KMS-11 (cell line): ENCODE measurements at regions not wholly inside any gene's neighbourhood (a gene's known extent, or its start where the extent isn't known, plus 50 kb on each side); places are given as distances from the start of the nearest gene placed in this dataset.

Experiments
- H2AFZ ChIP-seq: fragments of 200-600 bp; sonication (generic); 2 replicates; pipeline ENCODE4 v1.6.1; 2016; ENCODE audit warnings: antibody characterized with exemption, mixed run types, low read depth
- H3K27ac ChIP-seq: fragments of 200-600 bp; sonication (generic); 2 replicates; pipeline ENCODE4 v1.6.1; 2016; ENCODE audit warnings: mild to moderate bottlenecking, mixed run types
- H3K27me3 ChIP-seq: fragments of 200-600 bp; sonication (generic); 2 replicates; pipeline ENCODE4 v1.6.1; 2017; ENCODE audit warnings: mild to moderate bottlenecking, low read depth, mixed run types, moderate library complexity; ENCODE audit not compliant: insufficient read depth
- H3K36me3 ChIP-seq: fragments of 200-600 bp; sonication (generic); 2 replicates; pipeline ENCODE4 v1.6.1; 2017; ENCODE audit warnings: mild to moderate bottlenecking, mixed run types; ENCODE audit not compliant: insufficient read depth
- H3K4me1 ChIP-seq: fragments of 200-600 bp; sonication (generic); 2 replicates; pipeline ENCODE4 v1.6.1; 2016; ENCODE audit warnings: mild to moderate bottlenecking, low read depth, mixed run types; ENCODE audit not compliant: poor library complexity, severe bottlenecking
- H3K4me2 ChIP-seq: fragments of 200-600 bp; sonication (generic); 2 replicates; pipeline ENCODE4 v1.7.0; 2016; ENCODE audit warnings: mild to moderate bottlenecking, mixed run types
- H3K4me3 ChIP-seq: fragments of 200-600 bp; sonication (generic); IDR thresholded peaks from 2 replicates; pipeline ENCODE4 v1.6.1; 2017; ENCODE audit warnings: low read depth, low read length, mixed read lengths; ENCODE audit not compliant: insufficient read depth
- H3K79me2 ChIP-seq: fragments of 200-600 bp; sonication (generic); 2 replicates; pipeline ENCODE4 v1.6.1; 2016; ENCODE audit warnings: low read depth, mixed run types; ENCODE audit not compliant: insufficient read depth
- H3K9ac ChIP-seq: fragments of 200-600 bp; sonication (generic); 2 replicates; pipeline ENCODE4 v1.6.1; 2016; ENCODE audit warnings: mild to moderate bottlenecking, mixed run types
- H4K20me1 ChIP-seq: fragments of 200-600 bp; sonication (generic); 2 replicates; pipeline ENCODE4 v1.6.1; 2016; ENCODE audit warnings: mild to moderate bottlenecking, mixed run types; ENCODE audit not compliant: insufficient read depth
- CTCF ChIP-seq: fragments of 200-600 bp; sonication (generic); conservative IDR thresholded peaks from 2 replicates; pipeline ENCODE4 v1.6.1; 2017; ENCODE audit warnings: low read depth, mild to moderate bottlenecking, antibody characterized with exemption, low read length, moderate library complexity, mixed read lengths

GRCh38 chr5:119785057-119785456 is 155.7 kb downstream of the FAM170A start:
- Histone ChIP-seq H3K4me2 (no peak overlapping the region), H2AFZ (no peak overlapping the region)
- TF ChIP-seq CTCF: no peak

DNA sequence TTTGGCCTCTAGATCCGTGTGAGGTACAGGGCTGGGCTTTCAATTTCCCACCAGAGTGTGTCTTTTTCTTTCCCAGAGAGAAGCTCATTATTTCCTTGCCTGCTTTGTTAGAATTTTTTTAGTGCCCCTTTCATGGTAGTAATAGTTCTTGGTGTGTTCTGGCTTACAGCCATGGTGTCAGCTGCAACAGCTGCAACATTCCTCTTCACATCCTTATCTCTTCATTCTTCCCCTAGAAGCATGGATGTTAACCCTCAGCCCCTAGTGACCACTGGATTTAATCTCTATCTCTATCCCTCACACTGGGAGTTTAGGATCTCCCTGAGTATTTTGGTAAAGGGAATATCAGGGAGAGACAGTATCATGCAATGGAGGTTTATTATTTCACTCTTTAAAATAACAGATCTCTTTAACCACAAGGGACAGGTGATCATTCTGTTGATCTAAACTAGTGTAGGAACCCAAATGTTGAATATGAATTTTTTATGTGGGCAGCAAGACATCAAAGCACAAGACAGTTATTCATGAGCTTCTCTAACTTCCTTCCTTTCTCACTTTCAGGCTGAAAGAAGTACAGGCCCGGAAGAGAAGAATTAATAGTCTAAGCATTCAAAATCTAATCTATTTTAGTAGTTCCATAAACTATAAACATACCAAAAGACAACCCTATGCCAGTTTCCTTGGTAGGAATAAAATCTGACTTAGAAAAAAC is 160.2 kb downstream of the FAM170A start:
- H3K27ac ChIP-seq: no peak overlapping the region
- no peaks in the 10 kb centered on the region for H3K36me3 ChIP-seq
- H2AFZ ChIP-seq: no peak overlapping the region
- no peak for TF ChIP-seq CTCF
- no peaks in the 10 kb centered on the region for H3K27me3 ChIP-seq
- no peak overlapping the region for H3K4me2 ChIP-seq
- no peaks in the 10 kb centered on the region for H3K79me2 ChIP-seq
- H3K9ac ChIP-seq: no peak overlapping the region
- no peaks in the 10 kb centered on the region for H4K20me1 ChIP-seq
- no peaks in the 10 kb centered on the region for H3K4me1 ChIP-seq
- H3K4me3 ChIP-seq: no peak overlapping the region

More at GRCh38 chr5:119785057-119785456, 155.7 kb downstream of the FAM170A start:
- no peaks in the 10 kb centered on the region for H4K20me1 ChIP-seq
- H3K27ac ChIP-seq: no peak overlapping the region
- no peaks in the 10 kb centered on the region for H3K36me3 ChIP-seq
- H3K79me2 ChIP-seq: no peaks in the 10 kb centered on the region
- no peak overlapping the region for H3K4me3 ChIP-seq
- H3K27me3 ChIP-seq: no peaks in the 10 kb centered on the region
- H3K9ac ChIP-seq: no peak overlapping the region
- no peaks in the 10 kb centered on the region for H3K4me1 ChIP-seq

GRCh38 chr5:119792161-119792799 is 162.9 kb downstream of the FAM170A start:
- no peak for TF ChIP-seq CTCF
- no peaks in the 10 kb centered on the region for H3K79me2 ChIP-seq
- no peak overlapping the region for H3K9ac ChIP-seq
- no peak overlapping the region for H3K4me2 ChIP-seq
- H3K27ac ChIP-seq: no peak overlapping the region
- H3K27me3 ChIP-seq: no peaks in the 10 kb centered on the region
- no peaks in the 10 kb centered on the region for H3K4me1 ChIP-seq
- H4K20me1 ChIP-seq: no peaks in the 10 kb centered on the region
- H3K36me3 ChIP-seq: no peaks in the 10 kb centered on the region
- no peak overlapping the region for H2AFZ ChIP-seq
- no peak overlapping the region for H3K4me3 ChIP-seq

- Histone ChIP-seq H3K27ac (no peak overlapping the region), H3K36me3 (no peaks in the 10 kb centered on the region), H3K79me2 (no peaks in the 10 kb centered on the region), H3K4me2 (no peak overlapping the region), H3K27me3 (no peaks in the 10 kb centered on the region), H4K20me1 (no peaks in the 10 kb centered on the region), H3K9ac (no peak overlapping the region), H2AFZ (no peak overlapping the region), H3K4me1 (no peaks in the 10 kb centered on the region), H3K4me3 (no peak overlapping the region)
- TF ChIP-seq CTCF: no peak
Observed at GRCh38 chr5:119795768-119796167, 166.4 kb downstream of the FAM170A start.
